ENCODE measurements at regions not wholly inside any gene's neighbourhood (a gene's known extent, or its start where the extent isn't known, plus 50 kb on each side); places are given as distances from the start of the nearest gene placed in this dataset.

GRCh38 chr7:46244757-46245156 is 323.7 kb upstream of the IGFBP3 start:
- Histone ChIP-seq H4K5ac (ENCODE audit: insufficient read length, low read depth, low read length) (no peak overlapping the region), H3K4ac (replicated peaks; ENCODE audit: insufficient read length, low read depth, low read length) (no peak overlapping the region), H2BK120ac (replicated peaks; ENCODE audit: low read depth, low read length) (no peak overlapping the region), H3K9me3 (ENCODE audit: insufficient read depth in 2 of 2, low read depth in 1 of 2, low read length in 1 of 2) (0 out of 4 replicates have a peak, but pooled peaks cover 0 to 3% of the 10 kb centered on the region in 2 experiments), H2BK12ac (ENCODE audit: low read depth, low read length) (no peak overlapping the region), H3K79me1 (ENCODE audit: low read depth, low read length) (no peaks in the 10 kb centered on the region), H2BK15ac (ENCODE audit: low read length) (no peak overlapping the region), H3K23ac (ENCODE audit: insufficient read length) (no peak overlapping the region), H3K79me2 (ENCODE audit: control insufficient read depth in 1 of 2, insufficient read depth in 2 of 2, low read length in 2 of 2) (no peaks in the 10 kb centered on the region), H4K8ac (ENCODE audit: extremely low read depth, insufficient read depth, low read length) (no peak overlapping the region), H3K27me3 (replicated peaks in 1 of 4; ENCODE audit: control insufficient read depth in 3 of 4, extremely low read depth in 1 of 4, insufficient read depth in 3 of 4, low read length in 3 of 4) (no peaks in the 10 kb centered on the region), H4K20me1 (replicated peaks in 1 of 2; ENCODE audit: control insufficient read depth in 1 of 2, insufficient read depth in 2 of 2, low read length in 2 of 2) (no peaks in the 10 kb centered on the region), H3K23me2 (ENCODE audit: low read depth, low read length) (no peaks in the 10 kb centered on the region), H3K56ac (replicated peaks; ENCODE audit: insufficient read length, low read depth, low read length) (no peak overlapping the region), H3K18ac (ENCODE audit: extremely low read depth, low read length) (no peak overlapping the region), H3K4me1 (replicated peaks in 1 of 4; ENCODE audit: control insufficient read depth in 3 of 4, insufficient read depth in 4 of 4, low read length in 3 of 4) (peaks cover 0 to 2% (median 0%) of the 10 kb centered on the region in 4 experiments; a peak in 2 of 7 replicates), H3K4me3 (ENCODE audit: extremely low read depth in 1 of 4, insufficient read depth in 2 of 4, low read depth in 3 of 4, low read length in 4 of 4) (no peak overlapping the region), H2AK5ac (ENCODE audit: low read depth, low read length) (no peak overlapping the region), H2AFZ (ENCODE audit: low read length) (no peak overlapping the region), H2BK20ac (ENCODE audit: low read length) (no peak overlapping the region), H3K9ac (replicated peaks in 1 of 4; ENCODE audit: extremely low read depth in 1 of 4, low read depth in 3 of 4, low read length in 3 of 4) (no peak overlapping the region), H3K14ac (ENCODE audit: insufficient read length) (no peak overlapping the region), H3K36me3 (ENCODE audit: control insufficient read depth in 2 of 4, insufficient read depth in 4 of 4, low read length in 3 of 4) (no peaks in the 10 kb centered on the region), H2BK5ac (ENCODE audit: low read depth, low read length) (no peak overlapping the region), H3K27ac (ENCODE audit: low read depth, low read length) (no peak overlapping the region), H3K4me2 (ENCODE audit: insufficient read depth in 1 of 2, low read depth in 2 of 2, low read length in 2 of 2) (no peak overlapping the region), H4K91ac (replicated peaks; ENCODE audit: insufficient read length, low read length) (no peak overlapping the region)
- POLR2A ChIA-PET (ENCODE audit: partially characterized antibody): no interaction called here
- WGBS, 2 experiments (ENCODE audit: extremely low coverage in 1 of 2, insufficient coverage in 1 of 2, insufficient read length in 1 of 2, insufficient replicate concordance in 2 of 2, low coverage in 1 of 2, low lambda C conversion rate in 2 of 2, missing lambda C conversion rate in 1 of 2): 94% methylated on average over 2 of the region's 2 CpGs; no CpG with 5 or more reads in 1 of the 2 experiments
- FAIRE-seq: no peak
- CTCF ChIA-PET (ENCODE audit: partially characterized antibody): interaction anchor here (0.6 kb wide), 1 partner anchor 28 kb away, joined by 3 read pairs; no protein-coding TSS in a partner anchor
- no peak for DNase-seq (ENCODE audit: low read depth in 1 of 2, low spot score in 2 of 2)
- TF ChIP-seq CHD1 (IDR thresholded peaks at IDR 0.05; ENCODE audit: low read depth, low read length): no peak
- no peak for TF ChIP-seq TAF7 (optimal IDR thresholded peaks at IDR 0.05; ENCODE audit: borderline replicate concordance, low read depth, low read length)
- no peak for TF ChIP-seq KDM4A (IDR thresholded peaks at IDR 0.05; ENCODE audit: low read depth, low read length, severe bottlenecking)
- TF ChIP-seq NRF1 (IDR thresholded peaks at IDR 0.05; ENCODE audit: low read depth, low read length): no peak
- no peak for TF ChIP-seq CBX5 (IDR thresholded peaks at IDR 0.05; ENCODE audit: low read depth, low read length)
- no peak for TF ChIP-seq SP4 (IDR thresholded peaks at IDR 0.05; ENCODE audit: low read length)
- TF ChIP-seq EP300 (IDR thresholded peaks at IDR 0.05; ENCODE audit: borderline replicate concordance in 1 of 2, low read depth in 2 of 2, low read length in 2 of 2): no peak
- no peak for TF ChIP-seq RNF2 (IDR thresholded peaks at IDR 0.05; ENCODE audit: borderline replicate concordance, low read depth, low read length, missing control alignments, poor library complexity, severe bottlenecking)
- TF ChIP-seq POU5F1 (IDR thresholded peaks at IDR 0.05; ENCODE audit: low read depth, low read length): no peak
- no peak for TF ChIP-seq SRF (IDR thresholded peaks at IDR 0.05; ENCODE audit: low read depth, low read length)
- no peak for TF ChIP-seq BACH1 (IDR thresholded peaks at IDR 0.05; ENCODE audit: low read length)
- no peak for TF ChIP-seq POLR2A (IDR thresholded peaks at IDR 0.05; ENCODE audit: control extremely low read depth in 1 of 2, low read depth in 2 of 2, low read length in 2 of 2)
- TF ChIP-seq GTF2F1 (IDR thresholded peaks at IDR 0.05; ENCODE audit: borderline replicate concordance, low read depth, low read length): no peak
- no peak for TF ChIP-seq RBBP5 (IDR thresholded peaks at IDR 0.05; ENCODE audit: borderline replicate concordance, low read depth, low read length)

All from H1 (cell line).